ENCODE measurements at regions not wholly inside any gene's neighbourhood (a gene's known extent, or its start where the extent isn't known, plus 50 kb on each side); places are given as distances from the start of the nearest gene placed in this dataset.

DNA sequence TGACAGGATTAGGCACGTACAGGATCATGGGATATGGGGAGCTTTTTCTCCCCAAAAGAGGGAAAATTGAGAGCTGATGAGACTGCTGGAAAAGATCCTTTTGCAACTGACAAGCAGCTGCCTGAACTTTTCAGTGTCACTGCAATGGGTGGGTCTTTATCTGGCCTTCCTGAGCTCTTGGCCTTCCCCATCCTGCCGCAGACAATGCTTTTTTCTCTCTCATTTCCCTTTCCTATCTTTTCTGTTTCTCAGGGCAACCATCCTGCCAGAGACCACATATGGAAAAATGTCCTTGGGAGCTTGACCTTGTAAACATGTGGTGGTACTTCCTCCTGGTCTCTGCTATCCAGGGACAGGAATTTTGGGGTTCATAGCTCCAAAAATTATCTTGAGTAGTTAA lies 75.8 kb downstream of the CALM1 start:
- no peak for DNase-seq
- Histone ChIP-seq H3K27me3 (replicated peaks) (no peaks in the 10 kb centered on the region), H3K4me3 (ENCODE audit: low read depth, low read length) (no peak overlapping the region), H3K36me3 (replicated peaks) (no peaks in the 10 kb centered on the region), H3K27ac (no peak overlapping the region)
- in situ Hi-C loops (cut with HindIII; ENCODE audit: low pct_ligation_motif_present, low sequenced_read_pairs), result no loop called here
- TF ChIP-seq, protein P1, sequence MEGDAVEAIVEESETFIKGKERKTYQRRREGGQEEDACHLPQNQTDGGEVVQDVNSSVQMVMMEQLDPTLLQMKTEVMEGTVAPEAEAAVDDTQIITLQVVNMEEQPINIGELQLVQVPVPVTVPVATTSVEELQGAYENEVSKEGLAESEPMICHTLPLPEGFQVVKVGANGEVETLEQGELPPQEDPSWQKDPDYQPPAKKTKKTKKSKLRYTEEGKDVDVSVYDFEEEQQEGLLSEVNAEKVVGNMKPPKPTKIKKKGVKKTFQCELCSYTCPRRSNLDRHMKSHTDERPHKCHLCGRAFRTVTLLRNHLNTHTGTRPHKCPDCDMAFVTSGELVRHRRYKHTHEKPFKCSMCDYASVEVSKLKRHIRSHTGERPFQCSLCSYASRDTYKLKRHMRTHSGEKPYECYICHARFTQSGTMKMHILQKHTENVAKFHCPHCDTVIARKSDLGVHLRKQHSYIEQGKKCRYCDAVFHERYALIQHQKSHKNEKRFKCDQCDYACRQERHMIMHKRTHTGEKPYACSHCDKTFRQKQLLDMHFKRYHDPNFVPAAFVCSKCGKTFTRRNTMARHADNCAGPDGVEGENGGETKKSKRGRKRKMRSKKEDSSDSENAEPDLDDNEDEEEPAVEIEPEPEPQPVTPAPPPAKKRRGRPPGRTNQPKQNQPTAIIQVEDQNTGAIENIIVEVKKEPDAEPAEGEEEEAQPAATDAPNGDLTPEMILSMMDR (IDR thresholded peaks at IDR 0.05; ENCODE audit: low read depth, low read length, missing control alignments), result no peak
